NCI-H345 (cell line): ENCODE measurements at regions not wholly inside any gene's neighbourhood (a gene's known extent, or its start where the extent isn't known, plus 50 kb on each side); places are given as distances from the start of the nearest gene placed in this dataset.

Source experiments
- DNase-seq: peaks from one replicate; lab custom pipeline; 2025; lab: John Stamatoyannopoulos, UW

- DNase-seq: no peak
Observed at GRCh38 chr6:169847901-169848311, 96.5 kb downstream of the ERMARD start.

GRCh38 chr6:169847141-169847674 is 95.8 kb downstream of the ERMARD start:
- no peak for DNase-seq

GRCh38 chr6:169846286-169847056 is 95.0 kb downstream of the ERMARD start:
- DNase-seq: no peak

GRCh38 chr6:169845426-169846285 is 94.2 kb downstream of the ERMARD start:
- DNase-seq: peak; percentile 20

- no peak for DNase-seq
Observed at GRCh38 chr6:169844946-169845345, 93.5 kb downstream of the ERMARD start.

GRCh38 chr6:169843991-169844390 is 92.6 kb downstream of the ERMARD start:
- DNase-seq: no peak

DNA sequence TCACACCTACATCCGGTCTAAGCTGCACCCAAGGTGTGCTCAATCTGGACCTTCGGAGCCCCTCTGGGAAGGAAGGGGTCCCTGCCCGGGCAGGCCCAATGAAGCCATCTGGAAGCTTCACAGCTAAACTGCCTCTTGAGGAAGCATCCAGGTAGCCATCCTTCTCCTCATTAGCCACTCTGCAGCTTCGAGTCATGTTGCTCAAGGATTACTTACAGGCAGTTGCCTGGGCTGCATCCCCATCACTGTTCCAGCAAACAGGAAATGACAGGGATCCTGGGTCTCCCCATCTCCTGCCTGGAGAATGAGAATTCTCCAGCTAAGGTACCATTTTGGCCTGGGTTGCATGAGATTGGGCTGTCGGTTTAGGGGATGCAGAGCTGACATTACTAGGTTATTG is 91.7 kb downstream of the ERMARD start:
- DNase-seq: no peak

GRCh38 chr6:169841907-169842606 is 90.6 kb downstream of the ERMARD start:
- no peak for DNase-seq

DNA sequence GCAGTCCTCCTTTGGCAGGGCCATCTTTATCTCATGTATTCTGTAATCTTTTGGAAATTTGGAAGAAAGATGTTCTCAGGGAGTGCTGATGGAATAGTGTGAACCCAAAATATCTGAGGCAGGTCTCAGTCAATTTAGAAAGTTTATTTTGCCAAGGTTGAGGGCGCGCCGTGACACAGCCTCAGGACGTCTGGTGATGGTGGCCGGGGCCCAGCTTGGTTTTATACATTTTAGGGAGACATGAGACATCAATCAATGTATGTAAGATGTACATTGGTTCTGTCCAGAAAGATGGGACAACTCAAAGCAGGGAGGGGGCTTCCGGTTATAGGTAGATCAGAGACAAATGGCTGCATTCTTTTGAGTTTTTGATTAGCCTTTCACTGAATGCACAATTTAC is 89.8 kb downstream of the ERMARD start:
- DNase-seq: no peak

GRCh38 chr6:169839898-169840631 is 88.6 kb downstream of the ERMARD start:
- DNase-seq: no peak

DNA sequence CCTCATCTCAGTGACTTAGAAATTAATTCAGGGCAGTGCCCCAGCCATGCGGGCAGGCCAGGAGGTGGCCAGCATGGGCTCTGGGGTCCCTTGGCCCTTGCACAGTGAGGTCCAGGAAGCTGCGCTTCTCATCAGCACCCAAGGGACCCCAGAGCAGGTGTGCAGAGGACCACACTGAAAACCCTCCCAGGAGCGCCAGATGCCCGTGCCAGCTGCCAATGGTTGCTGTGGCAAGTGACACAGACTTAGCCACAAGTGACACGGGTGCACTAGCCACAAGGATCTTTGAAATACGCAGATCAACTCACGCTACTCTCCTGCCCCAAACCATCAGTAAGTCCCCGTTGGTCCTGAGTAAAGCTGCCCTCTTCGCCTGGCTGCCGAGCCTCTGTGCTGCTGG is 88.1 kb downstream of the ERMARD start:
- DNase-seq: no peak

- no peak for DNase-seq
Observed at GRCh38 chr6:169839029-169839481, 87.6 kb downstream of the ERMARD start.

DNA sequence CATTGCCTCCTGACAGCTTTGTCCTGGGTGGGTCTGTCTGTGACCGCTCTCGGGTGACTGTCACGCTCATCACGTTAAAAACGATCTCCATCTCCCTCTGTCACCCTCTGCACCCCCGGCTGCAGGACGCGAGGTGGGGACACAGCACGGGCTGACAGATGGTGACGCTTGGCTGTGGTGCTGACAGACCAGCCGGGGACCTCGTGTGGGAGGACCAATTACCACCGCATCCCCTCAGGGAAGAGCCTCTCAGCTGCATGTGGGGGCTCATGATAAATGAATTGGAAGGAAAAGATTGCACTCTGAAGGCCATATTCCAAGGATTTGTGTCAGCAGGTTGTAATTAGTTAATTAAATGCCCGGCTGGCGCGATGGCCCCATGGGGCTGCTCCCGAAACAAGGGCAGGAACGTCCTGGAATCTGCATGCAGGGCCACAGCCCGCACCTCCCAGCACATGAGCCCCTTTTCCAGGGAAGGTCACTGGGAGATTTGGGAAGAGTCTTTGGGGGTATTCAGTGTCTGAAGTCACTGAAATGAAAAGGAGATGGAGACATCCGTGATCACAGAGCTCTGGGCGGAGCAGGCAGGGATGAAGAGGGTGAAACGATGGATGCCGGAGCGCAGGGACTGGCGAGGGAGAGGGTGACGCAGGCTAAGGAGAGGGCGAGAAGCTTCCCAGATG is 87.1 kb downstream of the ERMARD start:
- no peak for DNase-seq

DNA sequence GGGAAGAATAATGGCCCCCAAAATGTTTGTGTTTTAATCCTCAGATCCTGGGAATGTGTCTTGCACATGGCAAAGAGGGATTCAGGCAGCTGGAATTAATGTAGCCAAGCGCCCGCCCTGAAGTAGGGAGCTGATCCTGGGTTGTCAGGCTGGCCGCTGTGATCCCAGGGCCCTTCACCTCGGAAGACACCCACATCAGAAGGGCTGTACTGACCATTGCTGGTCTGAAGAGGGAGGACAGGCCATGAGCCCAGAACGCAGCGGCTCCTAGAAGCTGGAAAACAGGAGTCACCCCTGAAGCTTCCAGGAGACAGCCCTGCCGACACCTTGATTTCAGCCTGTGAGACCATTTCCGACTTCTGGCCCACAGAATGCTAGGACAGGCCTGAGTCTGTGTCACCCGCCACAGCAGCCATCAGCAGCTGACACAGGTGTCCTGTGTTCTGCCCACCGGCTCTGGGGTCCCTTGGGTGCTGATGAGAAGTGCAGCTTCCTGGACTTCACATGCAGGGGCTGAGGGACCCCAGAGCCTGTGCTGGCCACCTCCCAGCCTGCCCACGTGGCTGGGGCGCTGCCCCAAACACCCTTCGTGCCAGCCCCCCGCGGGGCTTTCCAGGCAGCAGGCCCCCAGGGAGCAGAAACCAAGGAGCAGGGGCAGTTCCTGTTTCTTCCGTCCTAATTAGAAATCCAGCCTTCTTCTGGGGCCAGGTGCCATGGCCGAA is 86.3 kb downstream of the ERMARD start:
- no peak for DNase-seq

DNA sequence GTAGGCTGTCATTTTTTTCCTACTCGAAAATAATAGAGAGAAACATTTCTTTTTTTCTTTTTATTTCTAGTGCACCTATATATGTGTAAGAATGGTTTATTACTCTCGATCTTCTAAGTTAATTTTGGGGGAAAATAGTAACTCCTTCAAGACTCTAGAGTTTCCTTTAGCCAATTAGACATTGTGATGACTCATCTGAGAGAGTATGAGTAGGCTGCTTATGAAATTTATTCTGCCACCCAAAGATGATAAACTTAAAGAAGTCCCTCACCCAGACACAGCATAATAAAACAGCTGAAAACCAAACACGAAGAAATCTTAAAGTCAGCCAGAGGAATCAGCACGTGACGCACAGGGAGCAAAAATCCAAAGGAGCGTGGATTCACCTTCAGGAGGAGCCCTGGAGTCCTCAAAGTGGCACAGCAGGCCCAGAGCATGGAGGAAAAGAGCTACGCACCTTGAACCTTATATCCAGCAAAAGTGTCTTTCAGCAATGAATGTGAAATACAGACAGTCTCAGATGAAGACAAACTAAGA is 81.9 kb downstream of the ERMARD start:
- DNase-seq: no peak

- no peak for DNase-seq
Observed at GRCh38 chr6:169832247-169832948, 81.0 kb downstream of the ERMARD start.

GRCh38 chr6:169831450-169832246 is 80.2 kb downstream of the ERMARD start:
- DNase-seq: peak; percentile 76
